H9 (cell line): ENCODE measurements at regions not wholly inside any gene's neighbourhood (a gene's known extent, or its start where the extent isn't known, plus 50 kb on each side); places are given as distances from the start of the nearest gene placed in this dataset.

ENCODE experiments used
- DNase-seq: peaks from one replicate; pipeline ENCODE4 v3.0.0-alpha.2; 2017
- H2AFZ ChIP-seq: one replicate; pipeline ENCODE4 v1.6.1; 2013; ENCODE audit warnings: mild to moderate bottlenecking, low read length, control low read depth, moderate library complexity
- H2AK5ac ChIP-seq: 2 replicates; pipeline ENCODE4 v1.6.1; 2013; ENCODE audit warnings: low read length, control low read depth, mixed read lengths; ENCODE audit not compliant: insufficient read length
- H2BK120ac ChIP-seq: one replicate; pipeline ENCODE4 v1.6.1; 2013; ENCODE audit warnings: low read depth, mild to moderate bottlenecking, low read length, control low read depth, inconsistent platforms; ENCODE audit not compliant: poor library complexity, severe bottlenecking
- H2BK12ac ChIP-seq: 2 replicates; pipeline ENCODE4 v1.6.1; 2013; ENCODE audit warnings: low read length, control low read depth, mixed read lengths, low read depth; ENCODE audit not compliant: insufficient read length
- H2BK15ac ChIP-seq: 2 replicates; pipeline ENCODE4 v1.6.1; 2013; ENCODE audit warnings: low read depth, low read length, control low read depth
- H2BK20ac ChIP-seq: one replicate; pipeline ENCODE4 v1.6.1; 2013; ENCODE audit warnings: low read depth, mild to moderate bottlenecking, low read length, control low read depth, inconsistent platforms; ENCODE audit not compliant: poor library complexity, severe bottlenecking
- H2BK5ac ChIP-seq: 2 replicates; pipeline ENCODE4 v1.6.1; 2013; ENCODE audit warnings: low read length, control low read depth, mixed read lengths; ENCODE audit not compliant: insufficient read length
- H3K14ac ChIP-seq: 2 replicates; pipeline ENCODE4 v1.6.1; 2013; ENCODE audit warnings: low read length, control low read depth; ENCODE audit not compliant: insufficient read depth
- H3K18ac ChIP-seq: 2 replicates; pipeline ENCODE4 v1.6.1; 2013; ENCODE audit warnings: low read depth, mild to moderate bottlenecking, mixed read lengths, low read length, control low read depth; ENCODE audit not compliant: insufficient read length
- H3K23ac ChIP-seq: 2 replicates; pipeline ENCODE4 v1.6.1; 2013; ENCODE audit warnings: low read length, control low read depth, mixed read lengths, low read depth; ENCODE audit not compliant: insufficient read length
- H3K23me2 ChIP-seq: 2 replicates; pipeline ENCODE4 v1.6.1; 2013; ENCODE audit warnings: low read depth, mild to moderate bottlenecking, mixed read lengths, low read length, control low read depth; ENCODE audit not compliant: insufficient read length, poor library complexity, severe bottlenecking
- H3K27ac ChIP-seq: 2 replicates; pipeline ENCODE4 v1.5.1; 2013; ENCODE audit warnings: low read length, control low read depth, mixed read lengths, low read depth; ENCODE audit not compliant: insufficient read length
- H3K27me3 ChIP-seq: 2 replicates; pipeline ENCODE4 v1.6.1; 2013; ENCODE audit warnings: low read length, control low read depth, inconsistent platforms; ENCODE audit not compliant: insufficient read depth
- H3K4ac ChIP-seq: 2 replicates; pipeline ENCODE4 v1.6.1; 2013; ENCODE audit warnings: low read depth, mild to moderate bottlenecking, control low read depth, inconsistent platforms, low read length, moderate library complexity
- H3K4me1 ChIP-seq: 2 replicates; pipeline ENCODE4 v1.6.1; 2013; ENCODE audit warnings: low read length, control low read depth, inconsistent platforms; ENCODE audit not compliant: insufficient read depth
- H3K4me2 ChIP-seq: 2 replicates; pipeline ENCODE4 v1.6.1; 2013; ENCODE audit warnings: low read length, control low read depth, mixed read lengths; ENCODE audit not compliant: insufficient read length, insufficient read depth
- H3K56ac ChIP-seq: 2 replicates; pipeline ENCODE4 v1.6.1; 2013; ENCODE audit warnings: low read depth, mild to moderate bottlenecking, mixed read lengths, low read length, control low read depth; ENCODE audit not compliant: insufficient read length
- H3K79me1 ChIP-seq: 2 replicates; pipeline ENCODE4 v1.6.1; 2013; ENCODE audit warnings: low read depth, mild to moderate bottlenecking, moderate library complexity, low read length, control low read depth, inconsistent platforms; ENCODE audit not compliant: insufficient read depth, poor library complexity, severe bottlenecking
- H3K79me2 ChIP-seq: 2 replicates; pipeline ENCODE4 v1.6.1; 2013; ENCODE audit warnings: low read length, control low read depth, inconsistent platforms; ENCODE audit not compliant: insufficient read depth
- H3K9ac ChIP-seq: 2 replicates; pipeline ENCODE4 v1.6.1; 2013; ENCODE audit warnings: low read length, control low read depth, mixed read lengths; ENCODE audit not compliant: insufficient read length; ENCODE audit errors: extremely low read depth
- H3K9me3 ChIP-seq: one replicate; pipeline ENCODE4 v1.6.1; 2013; ENCODE audit warnings: low read depth, low read length, inconsistent platforms; ENCODE audit not compliant: control insufficient read depth
- H3T11ph ChIP-seq: one replicate; pipeline ENCODE4 v1.6.1; 2013; ENCODE audit warnings: mild to moderate bottlenecking, low read length, control low read depth, inconsistent platforms
- H4K20me1 ChIP-seq: one replicate; pipeline ENCODE4 v1.6.1; 2013; ENCODE audit not compliant: control insufficient read depth, insufficient read length, insufficient read depth
- H4K5ac ChIP-seq: 2 replicates; pipeline ENCODE4 v1.6.1; 2013; ENCODE audit warnings: low read depth, mild to moderate bottlenecking, mixed read lengths, low read length, control low read depth; ENCODE audit not compliant: insufficient read length
- H4K8ac ChIP-seq: replicated peaks from 2 replicates; pipeline ENCODE4 v1.6.1; 2013; ENCODE audit warnings: low read length, control low read depth, mixed read lengths, low read depth; ENCODE audit not compliant: insufficient read length
- H4K91ac ChIP-seq: 2 replicates; pipeline ENCODE4 v1.6.1; 2013; ENCODE audit warnings: low read depth, mild to moderate bottlenecking, moderate library complexity, mixed read lengths, low read length, control low read depth; ENCODE audit not compliant: insufficient read length
- H3K27ac Mint-ChIP-seq, 3 experiments: 2 replicates in 2 of 3; 3 replicates in 1 of 3; pipeline ENCODE4 v1.8.0; 2020 to 2021; ENCODE audit warnings: mixed read lengths in 3 of 3, mild to moderate bottlenecking in 1 of 3, moderate library complexity in 1 of 3
- H3K27me3 Mint-ChIP-seq: 2 replicates; pipeline ENCODE4 v1.8.0; 2021; ENCODE audit warnings: low read depth, mild to moderate bottlenecking, moderate library complexity, mixed read lengths
- H3K36me3 Mint-ChIP-seq, 3 experiments: 2 replicates in 2 of 3; 3 replicates in 1 of 3; pipeline ENCODE4 v1.8.0; 2020 to 2021; ENCODE audit warnings: low read depth in 3 of 3, mixed read lengths in 3 of 3; ENCODE audit not compliant: insufficient read depth in 1 of 3
- H3K4me1 Mint-ChIP-seq, 2 experiments: 2 replicates each; pipeline ENCODE4 v1.8.0; 2020; ENCODE audit warnings: mixed read lengths in 2 of 2
- H3K4me3 Mint-ChIP-seq, 2 experiments: 2 replicates in 1 of 2; 3 replicates in 1 of 2; pipeline ENCODE4 v1.8.0; 2020 to 2021; ENCODE audit warnings: mild to moderate bottlenecking in 2 of 2, mixed read lengths in 2 of 2, moderate library complexity in 1 of 2
- H3K9me3 Mint-ChIP-seq, 2 experiments: 2 replicates in 1 of 2; 3 replicates in 1 of 2; pipeline ENCODE4 v1.8.0; 2020; ENCODE audit warnings: mild to moderate bottlenecking in 2 of 2, mixed read lengths in 2 of 2, moderate library complexity in 1 of 2
- CTCF ChIP-seq: fragments of 200-600 bp; sonication (generic); conservative IDR thresholded peaks from 3 replicates; pipeline ENCODE4 v1.8.0; 2021; ENCODE audit warnings: antibody characterized with exemption, mild to moderate bottlenecking
- WGBS: extraction: QIAGEN DNeasy Blood & Tissue Kit; methylation state at CpG from one replicate; pipeline ENCODE4 v1.1.7; 2013; ENCODE audit warnings: missing lambda C conversion rate, low lambda C conversion rate, mixed read lengths; ENCODE audit not compliant: insufficient read length; ENCODE audit errors: extremely low coverage; 5-methylcytosine and 5-hydroxymethylcytosine counted together

GRCh38 chr7:16089801-16090200 is 331.5 kb downstream of the CRPPA start:
- Histone ChIP-seq H2AK5ac (no peak overlapping the region), H3K9ac (no peak overlapping the region), H3K27me3 (no peaks in the 10 kb centered on the region), H3K4ac (no peak overlapping the region), H2BK20ac (no peak overlapping the region), H3K14ac (no peak overlapping the region), H2AFZ (no peak overlapping the region), H3K79me1 (no peaks in the 10 kb centered on the region), H3T11ph (no peak overlapping the region), H2BK12ac (no peak overlapping the region), H2BK5ac (no peak overlapping the region), H2BK15ac (no peak overlapping the region), H3K18ac (no peak overlapping the region), H3K23ac (no peak overlapping the region), H3K4me1 (no peaks in the 10 kb centered on the region), H4K91ac (no peak overlapping the region), H3K56ac (no peak overlapping the region), H4K20me1 (no peaks in the 10 kb centered on the region), H3K27ac (no peak overlapping the region), H4K5ac (no peak overlapping the region), H3K23me2 (no peaks in the 10 kb centered on the region), H2BK120ac (no peak overlapping the region), H3K79me2 (no peaks in the 10 kb centered on the region), H3K9me3 (no peaks in the 10 kb centered on the region), H3K4me2 (no peak overlapping the region), H4K8ac (no peak overlapping the region)
- no peak overlapping the region for H3K27ac Mint-ChIP-seq
- no peak for DNase-seq
- no peak overlapping the region for H3K4me3 Mint-ChIP-seq
- H3K36me3 Mint-ChIP-seq = no peaks in the 10 kb centered on the region
- no peak for TF ChIP-seq CTCF
- H3K9me3 Mint-ChIP-seq = no peaks in the 10 kb centered on the region
- no peaks in the 10 kb centered on the region for H3K4me1 Mint-ChIP-seq
- no CpG with 5 or more reads among the region's 3 CpGs for WGBS
- no peaks in the 10 kb centered on the region for H3K27me3 Mint-ChIP-seq
